ENCODE measurements at regions not wholly inside any gene's neighbourhood (a gene's known extent, or its start where the extent isn't known, plus 50 kb on each side); places are given as distances from the start of the nearest gene placed in this dataset.

GRCh38 chrX:147635186-147635585 lies 276.5 kb upstream of the FMR1 start:
- Mint-ChIP-seq H3K27ac (no peak overlapping the region), H3K4me3 (no peak overlapping the region), H3K4me1 (no peaks in the 10 kb centered on the region), H3K9me3 (no peaks in the 10 kb centered on the region), H3K27me3 (no peaks in the 10 kb centered on the region)
- no peak for ATAC-seq
- no peak for DNase-seq

- H3K27ac Mint-ChIP-seq = no peak overlapping the region
- DNase-seq (no peak), ATAC-seq (no peak)
- H3K27me3 Mint-ChIP-seq = no peaks in the 10 kb centered on the region
- H3K9me3 Mint-ChIP-seq = no peaks in the 10 kb centered on the region
- H3K4me1 Mint-ChIP-seq = no peaks in the 10 kb centered on the region
- H3K4me3 Mint-ChIP-seq = no peak overlapping the region
Measured at GRCh38 chrX:147637190-147637589, 274.5 kb upstream of the FMR1 start.

GRCh38 chrX:147646949-147647723 lies 264.6 kb upstream of the FMR1 start:
- no peaks in the 10 kb centered on the region for H3K27me3 Mint-ChIP-seq
- no peak for ATAC-seq
- peaks cover 0 to 6% of the 10 kb centered on the region in 2 donors for H3K9me3 Mint-ChIP-seq
- DNase-seq = no peak
- no peak overlapping the region for H3K4me3 Mint-ChIP-seq
- H3K27ac Mint-ChIP-seq = no peak overlapping the region
- no peaks in the 10 kb centered on the region for H3K4me1 Mint-ChIP-seq

- no peaks in the 10 kb centered on the region for H3K4me1 Mint-ChIP-seq
- H3K27ac Mint-ChIP-seq = no peak overlapping the region
- H3K4me3 Mint-ChIP-seq = no peak overlapping the region
- DNase-seq (no peak), ATAC-seq (no peak)
- H3K27me3 Mint-ChIP-seq = no peaks in the 10 kb centered on the region
- no peaks in the 10 kb centered on the region for H3K9me3 Mint-ChIP-seq
Measured at GRCh38 chrX:147675819-147676218, 235.9 kb upstream of the FMR1 start.

GRCh38 chrX:147679356-147680005 lies 232.2 kb upstream of the FMR1 start:
- H3K27ac Mint-ChIP-seq = no peak overlapping the region
- no peaks in the 10 kb centered on the region for H3K27me3 Mint-ChIP-seq
- H3K9me3 Mint-ChIP-seq = no peaks in the 10 kb centered on the region
- DNase-seq (no peak), ATAC-seq (no peak)
- H3K4me3 Mint-ChIP-seq = no peak overlapping the region
- H3K4me1 Mint-ChIP-seq = no peaks in the 10 kb centered on the region

- H3K4me3 Mint-ChIP-seq = no peak overlapping the region
Measured at GRCh38 chrX:147680251-147680650, 231.5 kb upstream of the FMR1 start.

GRCh38 chrX:147693511-147693910 lies 218.2 kb upstream of the FMR1 start:
- no peak overlapping the region for H3K4me3 Mint-ChIP-seq
- H3K27ac Mint-ChIP-seq = no peak overlapping the region
- no peaks in the 10 kb centered on the region for H3K4me1 Mint-ChIP-seq
- ATAC-seq = no peak
- DNase-seq = no peak
- H3K9me3 Mint-ChIP-seq = no peaks in the 10 kb centered on the region
- no peaks in the 10 kb centered on the region for H3K27me3 Mint-ChIP-seq

More at GRCh38 chrX:147680251-147680650, 231.5 kb upstream of the FMR1 start:
- H3K27me3 Mint-ChIP-seq = no peaks in the 10 kb centered on the region
- H3K27ac Mint-ChIP-seq = no peak overlapping the region
- DNase-seq = no peak
- no peak for ATAC-seq
- H3K9me3 Mint-ChIP-seq = no peaks in the 10 kb centered on the region
- H3K4me1 Mint-ChIP-seq = no peaks in the 10 kb centered on the region

GRCh38 chrX:147699061-147699460 lies 212.7 kb upstream of the FMR1 start:
- Mint-ChIP-seq H3K27me3 (no peaks in the 10 kb centered on the region), H3K27ac (no peak overlapping the region), H3K4me3 (no peak overlapping the region), H3K9me3 (no peaks in the 10 kb centered on the region), H3K4me1 (no peaks in the 10 kb centered on the region)
- no peak for ATAC-seq
- DNase-seq = no peak

GRCh38 chrX:147710301-147710700 lies 201.4 kb upstream of the FMR1 start:
- H3K27me3 Mint-ChIP-seq = no peaks in the 10 kb centered on the region
- ATAC-seq = no peak
- H3K27ac Mint-ChIP-seq = no peak overlapping the region
- DNase-seq = no peak
- H3K4me1 Mint-ChIP-seq = no peaks in the 10 kb centered on the region
- H3K4me3 Mint-ChIP-seq = no peak overlapping the region
- H3K9me3 Mint-ChIP-seq = no peaks in the 10 kb centered on the region

- no peak for DNase-seq
- H3K4me3 Mint-ChIP-seq = no peak overlapping the region
- no peaks in the 10 kb centered on the region for H3K9me3 Mint-ChIP-seq
- peaks cover 11% of the 10 kb centered on the region for H3K4me1 Mint-ChIP-seq
- no peak overlapping the region for H3K27ac Mint-ChIP-seq
- H3K27me3 Mint-ChIP-seq = peaks cover 5% of the 10 kb centered on the region
- no peak for ATAC-seq
Measured at GRCh38 chrX:147733369-147733768, 178.3 kb upstream of the FMR1 start.

GRCh38 chrX:147735364-147735763 lies 176.4 kb upstream of the FMR1 start:
- H3K4me3 Mint-ChIP-seq = no peak overlapping the region
- DNase-seq (no peak), ATAC-seq (no peak)
- no peaks in the 10 kb centered on the region for H3K9me3 Mint-ChIP-seq
- peaks cover 4% of the 10 kb centered on the region for H3K27me3 Mint-ChIP-seq
- no peak overlapping the region for H3K27ac Mint-ChIP-seq
- peaks cover 15% of the 10 kb centered on the region for H3K4me1 Mint-ChIP-seq

GRCh38 chrX:147736045-147736444 lies 175.7 kb upstream of the FMR1 start:
- Mint-ChIP-seq H3K4me3 (no peak overlapping the region), H3K9me3 (no peaks in the 10 kb centered on the region), H3K27ac (no peak overlapping the region), H3K27me3 (no peaks in the 10 kb centered on the region), H3K4me1 (peaks cover 21% of the 10 kb centered on the region)
- ATAC-seq (no peak), DNase-seq (no peak)

- DNase-seq (no peak), ATAC-seq (peak; percentile 60)
- H3K4me3 Mint-ChIP-seq = peak overlapping the region in 1 of 2 donors; percentile 35
- no peaks in the 10 kb centered on the region for H3K9me3 Mint-ChIP-seq
- peaks cover 23% of the 10 kb centered on the region for H3K4me1 Mint-ChIP-seq
- H3K27me3 Mint-ChIP-seq = no peaks in the 10 kb centered on the region
- no peak overlapping the region for H3K27ac Mint-ChIP-seq
Measured at GRCh38 chrX:147737690-147738089, 174.0 kb upstream of the FMR1 start.

GRCh38 chrX:147738265-147738664 lies 173.5 kb upstream of the FMR1 start:
- H3K27ac Mint-ChIP-seq = peak overlapping the region in 1 of 2 donors; percentile 85
- DNase-seq (no peak), ATAC-seq (peak; percentile 78)
- peaks cover 23% of the 10 kb centered on the region for H3K4me1 Mint-ChIP-seq
- no peaks in the 10 kb centered on the region for H3K27me3 Mint-ChIP-seq
- peak overlapping the region in 1 of 2 donors; percentile 36 for H3K4me3 Mint-ChIP-seq
- no peaks in the 10 kb centered on the region for H3K9me3 Mint-ChIP-seq

GRCh38 chrX:147739196-147739595 lies 172.5 kb upstream of the FMR1 start:
- peaks cover 23% of the 10 kb centered on the region for H3K4me1 Mint-ChIP-seq
- no peaks in the 10 kb centered on the region for H3K27me3 Mint-ChIP-seq
- DNase-seq (no peak), ATAC-seq (no peak)
- H3K27ac Mint-ChIP-seq = no peak overlapping the region
- no peak overlapping the region for H3K4me3 Mint-ChIP-seq
- no peaks in the 10 kb centered on the region for H3K9me3 Mint-ChIP-seq

GRCh38 chrX:147741776-147742175 lies 169.9 kb upstream of the FMR1 start:
- Mint-ChIP-seq H3K4me3 (no peak overlapping the region), H3K27me3 (peaks cover 12% of the 10 kb centered on the region), H3K4me1 (peaks cover 28% of the 10 kb centered on the region)

More at GRCh38 chrX:147741776-147742175, 169.9 kb upstream of the FMR1 start:
- ATAC-seq = no peak
- no peak for DNase-seq
- Mint-ChIP-seq H3K27ac (no peak overlapping the region), H3K9me3 (no peaks in the 10 kb centered on the region)

Data from stimulated activated naive CD8-positive, alpha-beta T cell treated with anti-CD3 and anti-CD28 coated beads, Interleukin-15, amount 100 ng/mL, for 72 hours (primary cell).